Stimulated activated effector memory CD8-positive, alpha-beta T cell treated with anti-CD3 and anti-CD28 coated beads, Interleukin-12 subunit alpha, Interleukin-12 subunit beta, amount 100 ng/mL, for 72 hours (primary cell): ENCODE measurements at regions not wholly inside any gene's neighbourhood (a gene's known extent, or its start where the extent isn't known, plus 50 kb on each side); places are given as distances from the start of the nearest gene placed in this dataset.

Source experiments
- ATAC-seq: fragments of 150-1000 bp; cut with Tn5 transposase; 2 replicates; pipeline ENCODE4 v1.10.0; 2021
- DNase-seq, 2 donors: peaks; one replicate each; pipeline ENCODE4 v3.0.0; 2021 to 2022; ENCODE audit warnings: low spot score in 2 of 2
- H3K27ac Mint-ChIP-seq: one replicate; pipeline ENCODE4 v1.8.0; 2022; ENCODE audit warnings: mild to moderate bottlenecking, mixed read lengths
- H3K36me3 Mint-ChIP-seq: one replicate; pipeline ENCODE4 v1.8.0; 2022; ENCODE audit warnings: mild to moderate bottlenecking, mixed read lengths
- H3K4me1 Mint-ChIP-seq: one replicate; pipeline ENCODE4 v1.8.0; 2022; ENCODE audit warnings: mixed read lengths
- H3K4me3 Mint-ChIP-seq: one replicate; pipeline ENCODE4 v1.8.0; 2022; ENCODE audit warnings: mild to moderate bottlenecking, mixed read lengths
- H3K9me3 Mint-ChIP-seq: one replicate; pipeline ENCODE4 v1.8.0; 2022; ENCODE audit warnings: mixed read lengths

- Mint-ChIP-seq H3K36me3 (no peaks in the 10 kb centered on the region), H3K27ac (no peak overlapping the region), H3K4me1 (no peaks in the 10 kb centered on the region), H3K9me3 (no peaks in the 10 kb centered on the region), H3K4me3 (no peak overlapping the region)
- no peak for DNase-seq
- ATAC-seq, result no peak
Measured at GRCh38 chr4:1462009-1462767, 55.9 kb upstream of the NKX1-1 start.

GRCh38 chr4:1460967-1461868 is 55.0 kb upstream of the NKX1-1 start:
- no peak overlapping the region for H3K4me3 Mint-ChIP-seq
- H3K27ac Mint-ChIP-seq, result no peak overlapping the region
- no peaks in the 10 kb centered on the region for H3K9me3 Mint-ChIP-seq
- DNase-seq, result no peak
- no peak for ATAC-seq
- H3K4me1 Mint-ChIP-seq, result no peaks in the 10 kb centered on the region
- H3K36me3 Mint-ChIP-seq, result no peaks in the 10 kb centered on the region

- Mint-ChIP-seq H3K4me3 (no peak overlapping the region), H3K4me1 (no peaks in the 10 kb centered on the region), H3K36me3 (no peaks in the 10 kb centered on the region), H3K27ac (no peak overlapping the region), H3K9me3 (no peaks in the 10 kb centered on the region)
- no peak for ATAC-seq
- no peak for DNase-seq
Measured at GRCh38 chr4:1459722-1460511, 53.7 kb upstream of the NKX1-1 start.

- no peaks in the 10 kb centered on the region for H3K9me3 Mint-ChIP-seq
- H3K36me3 Mint-ChIP-seq, result no peaks in the 10 kb centered on the region
- no peak for ATAC-seq
- no peak overlapping the region for H3K27ac Mint-ChIP-seq
- H3K4me3 Mint-ChIP-seq, result no peak overlapping the region
- DNase-seq, result no peak
- H3K4me1 Mint-ChIP-seq, result no peaks in the 10 kb centered on the region
Measured at GRCh38 chr4:1459081-1459721, 53.0 kb upstream of the NKX1-1 start.

- H3K27ac Mint-ChIP-seq, result no peak overlapping the region
- no peaks in the 10 kb centered on the region for H3K4me1 Mint-ChIP-seq
- no peak for DNase-seq
- no peak for ATAC-seq
- no peak overlapping the region for H3K4me3 Mint-ChIP-seq
- peaks cover 5% of the 10 kb centered on the region for H3K9me3 Mint-ChIP-seq
- H3K36me3 Mint-ChIP-seq, result no peaks in the 10 kb centered on the region
Measured at GRCh38 chr4:1458581-1458980, 52.3 kb upstream of the NKX1-1 start.
